Ishikawa (cell line): ENCODE measurements at regions not wholly inside any gene's neighbourhood (a gene's known extent, or its start where the extent isn't known, plus 50 kb on each side); places are given as distances from the start of the nearest gene placed in this dataset.

ENCODE experiments used
- CEBPB ChIP-seq: IDR thresholded peaks from 2 replicates; pipeline ENCODE4 v1.6.1; 2012
- CREB1 ChIP-seq: IDR thresholded peaks from 2 replicates; pipeline ENCODE4 v1.6.1; 2012; ENCODE audit warnings: low read depth
- EP300 ChIP-seq: IDR thresholded peaks from 2 replicates; pipeline ENCODE4 v1.6.1; 2012; ENCODE audit warnings: borderline replicate concordance
- MAX ChIP-seq: IDR thresholded peaks from 2 replicates; pipeline ENCODE4 v1.6.1; 2012
- REST ChIP-seq: IDR thresholded peaks from 2 replicates; pipeline ENCODE4 v1.6.1; 2012; ENCODE audit warnings: low read depth, mild to moderate bottlenecking
- TAF1 ChIP-seq: IDR thresholded peaks from 2 replicates; pipeline ENCODE4 v1.6.1; 2012; ENCODE audit warnings: low read depth, mild to moderate bottlenecking
- TEAD4 ChIP-seq: IDR thresholded peaks from 2 replicates; pipeline ENCODE4 v1.6.1; 2012
- ZBTB7A ChIP-seq: IDR thresholded peaks from 2 replicates; pipeline ENCODE4 v1.6.1; 2012; ENCODE audit warnings: low read depth

GRCh38 chrX:34406580-34406979, 250.5 kb downstream of the TMEM47 start:
- TF ChIP-seq EP300 (no peak), CEBPB (no peak), CREB1 (no peak), MAX (no peak), ZBTB7A (no peak), TAF1 (no peak), REST (no peak), TEAD4 (no peak)
